ENCODE measurements at regions not wholly inside any gene's neighbourhood (a gene's known extent, or its start where the extent isn't known, plus 50 kb on each side); places are given as distances from the start of the nearest gene placed in this dataset.

DNA sequence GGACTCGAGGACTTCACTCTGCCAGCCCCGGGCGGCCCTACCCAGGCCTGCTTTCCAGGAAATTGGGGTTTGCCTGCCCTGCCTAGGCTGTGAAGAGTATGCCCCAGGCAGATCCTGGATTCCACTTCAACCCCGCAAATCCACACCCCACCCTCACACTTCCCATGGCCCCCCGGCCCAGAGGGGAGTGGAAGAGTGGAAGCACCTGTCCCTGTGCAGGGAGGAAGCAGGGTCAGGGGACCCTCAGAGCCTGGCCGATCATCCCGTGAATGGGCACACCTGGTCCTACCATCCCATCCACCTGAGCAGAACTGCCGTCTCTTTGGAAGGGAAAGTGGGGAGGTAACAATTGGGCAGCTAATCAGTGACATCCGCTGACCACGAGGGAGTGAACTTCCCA is 245.2 kb downstream of the EIPR1 start:
- Histone ChIP-seq H3K27me3 (no peaks in the 10 kb centered on the region), H3K27ac (no peak overlapping the region), H3K4me1 (no peaks in the 10 kb centered on the region), H3K9me3 (no peaks in the 10 kb centered on the region), H3K36me3 (no peaks in the 10 kb centered on the region), H3K4me3 (no peak overlapping the region)
- TF ChIP-seq, protein P1, sequence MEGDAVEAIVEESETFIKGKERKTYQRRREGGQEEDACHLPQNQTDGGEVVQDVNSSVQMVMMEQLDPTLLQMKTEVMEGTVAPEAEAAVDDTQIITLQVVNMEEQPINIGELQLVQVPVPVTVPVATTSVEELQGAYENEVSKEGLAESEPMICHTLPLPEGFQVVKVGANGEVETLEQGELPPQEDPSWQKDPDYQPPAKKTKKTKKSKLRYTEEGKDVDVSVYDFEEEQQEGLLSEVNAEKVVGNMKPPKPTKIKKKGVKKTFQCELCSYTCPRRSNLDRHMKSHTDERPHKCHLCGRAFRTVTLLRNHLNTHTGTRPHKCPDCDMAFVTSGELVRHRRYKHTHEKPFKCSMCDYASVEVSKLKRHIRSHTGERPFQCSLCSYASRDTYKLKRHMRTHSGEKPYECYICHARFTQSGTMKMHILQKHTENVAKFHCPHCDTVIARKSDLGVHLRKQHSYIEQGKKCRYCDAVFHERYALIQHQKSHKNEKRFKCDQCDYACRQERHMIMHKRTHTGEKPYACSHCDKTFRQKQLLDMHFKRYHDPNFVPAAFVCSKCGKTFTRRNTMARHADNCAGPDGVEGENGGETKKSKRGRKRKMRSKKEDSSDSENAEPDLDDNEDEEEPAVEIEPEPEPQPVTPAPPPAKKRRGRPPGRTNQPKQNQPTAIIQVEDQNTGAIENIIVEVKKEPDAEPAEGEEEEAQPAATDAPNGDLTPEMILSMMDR (IDR thresholded peaks at IDR 0.05), result no peak
- ATAC-seq, result no peak
- intact Hi-C loops (cut with DNase I), result no loop called here
- DNase-seq, result peak; percentile 53

DNA sequence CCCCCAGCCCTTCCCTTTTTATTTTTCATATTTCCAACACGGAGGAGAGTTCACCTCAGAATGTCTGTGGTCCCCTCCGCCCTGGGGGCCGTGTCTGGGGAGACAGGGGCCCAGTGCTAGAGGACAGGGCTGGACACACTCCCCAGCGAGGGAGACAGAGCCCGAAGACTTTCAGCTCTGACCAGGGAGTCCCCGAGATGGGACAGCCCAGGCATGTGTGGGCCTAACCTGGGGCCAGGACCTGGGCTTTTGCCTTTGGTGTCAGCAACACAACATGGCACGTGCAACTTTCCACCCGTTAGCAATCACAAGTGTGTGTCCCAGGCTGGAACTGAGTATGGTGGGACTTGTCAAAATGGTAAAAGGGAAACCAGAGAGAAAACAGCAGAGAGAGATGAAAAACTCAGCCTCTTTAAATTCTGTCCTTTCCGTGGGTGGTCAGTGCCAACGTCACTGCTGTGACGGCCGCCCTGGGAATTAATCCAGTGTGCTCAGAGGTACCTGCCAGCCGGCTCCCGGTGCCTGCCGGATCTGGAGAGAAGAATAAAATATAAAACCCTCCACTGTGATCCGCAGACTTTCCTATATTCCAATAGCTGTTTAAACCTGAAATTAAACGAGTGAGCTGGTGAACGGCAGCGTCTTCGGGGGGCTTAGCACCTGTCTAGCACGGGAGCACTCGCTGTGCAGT is 245.8 kb downstream of the EIPR1 start:
- TF ChIP-seq, protein P1 (IDR thresholded peaks at IDR 0.05), result no peak
- no peak overlapping the region for H3K27ac ChIP-seq
- DNase-seq (peak; percentile 38), ATAC-seq (no peak)
- intact Hi-C loops (cut with DNase I), result no loop called here
- no peaks in the 10 kb centered on the region for H3K9me3 ChIP-seq
- no peak overlapping the region for H3K4me3 ChIP-seq
- H3K27me3 ChIP-seq, result no peaks in the 10 kb centered on the region
- H3K4me1 ChIP-seq, result no peaks in the 10 kb centered on the region
- no peaks in the 10 kb centered on the region for H3K36me3 ChIP-seq

DNA sequence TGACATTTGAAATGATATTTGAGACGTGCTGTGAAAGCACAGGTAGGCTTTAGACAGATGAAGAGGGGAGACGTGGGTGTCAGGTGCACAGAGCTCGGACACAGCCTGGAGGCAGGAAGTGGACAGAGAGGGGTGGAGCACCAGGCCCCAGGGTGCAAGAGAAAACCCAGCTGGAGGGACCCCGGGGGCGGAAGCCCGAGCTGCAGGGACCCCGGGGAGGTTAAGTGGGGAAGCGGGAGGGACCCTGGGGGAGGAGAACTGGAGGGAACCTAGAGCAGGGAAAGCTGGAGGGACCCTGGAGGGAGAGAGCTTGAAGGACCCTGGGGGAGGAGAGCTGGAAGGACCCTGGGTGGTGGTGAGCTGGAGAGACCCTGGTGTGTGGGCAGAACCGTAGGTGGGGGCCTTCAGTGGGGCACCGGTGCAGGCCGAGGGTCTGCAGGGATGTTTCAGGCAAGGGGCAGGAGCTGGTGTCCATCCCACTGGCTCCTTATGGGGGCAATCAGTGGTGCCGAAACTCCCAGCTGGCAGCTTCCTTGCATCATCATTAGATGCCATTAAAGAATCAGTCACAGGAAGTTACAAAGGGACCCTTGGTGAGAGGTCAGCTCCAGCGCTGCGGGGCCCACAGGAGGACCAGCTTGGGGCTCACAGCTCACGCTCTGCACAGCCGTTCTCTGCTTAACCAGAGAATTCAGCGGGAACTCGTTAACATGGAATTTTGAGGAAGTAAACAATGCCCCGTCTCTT is 246.6 kb downstream of the EIPR1 start:
- H3K27me3 ChIP-seq, result no peaks in the 10 kb centered on the region
- TF ChIP-seq, protein P1 (IDR thresholded peaks at IDR 0.05), result no peak
- no peak overlapping the region for H3K27ac ChIP-seq
- H3K36me3 ChIP-seq, result no peaks in the 10 kb centered on the region
- no peaks in the 10 kb centered on the region for H3K4me1 ChIP-seq
- peak; percentile 7 for ATAC-seq
- H3K9me3 ChIP-seq, result no peaks in the 10 kb centered on the region
- H3K4me3 ChIP-seq, result no peak overlapping the region
- intact Hi-C loops (cut with DNase I), result no loop called here
- peak; percentile 35 for DNase-seq

DNA sequence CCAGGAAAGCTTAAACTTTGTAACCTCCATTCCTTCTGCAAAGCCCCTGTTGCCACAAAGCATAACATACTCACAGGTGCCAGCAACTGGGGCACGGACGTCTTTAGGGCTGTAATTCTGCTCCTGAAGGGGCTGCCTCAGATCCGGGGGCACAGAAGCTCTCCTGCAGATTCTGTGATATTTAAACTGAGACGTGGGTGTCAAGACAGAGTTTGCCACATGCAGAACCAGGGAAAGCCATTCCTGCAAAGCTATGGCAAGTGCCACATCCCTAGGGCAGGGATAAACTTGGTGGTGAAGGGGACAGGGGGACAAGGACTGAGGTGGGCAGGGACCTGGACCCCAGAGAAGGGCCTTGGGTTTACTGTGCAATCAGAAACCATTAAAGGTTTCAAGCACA is 247.2 kb downstream of the EIPR1 start:
- H3K4me3 ChIP-seq, result no peak overlapping the region
- intact Hi-C loops (cut with DNase I), result no loop called here
- ATAC-seq, result no peak
- no peaks in the 10 kb centered on the region for H3K4me1 ChIP-seq
- no peak overlapping the region for H3K27ac ChIP-seq
- H3K27me3 ChIP-seq, result no peaks in the 10 kb centered on the region
- DNase-seq, result peak; percentile 20
- no peaks in the 10 kb centered on the region for H3K36me3 ChIP-seq
- TF ChIP-seq, protein P1 (IDR thresholded peaks at IDR 0.05), result no peak
- H3K9me3 ChIP-seq, result no peaks in the 10 kb centered on the region

DNA sequence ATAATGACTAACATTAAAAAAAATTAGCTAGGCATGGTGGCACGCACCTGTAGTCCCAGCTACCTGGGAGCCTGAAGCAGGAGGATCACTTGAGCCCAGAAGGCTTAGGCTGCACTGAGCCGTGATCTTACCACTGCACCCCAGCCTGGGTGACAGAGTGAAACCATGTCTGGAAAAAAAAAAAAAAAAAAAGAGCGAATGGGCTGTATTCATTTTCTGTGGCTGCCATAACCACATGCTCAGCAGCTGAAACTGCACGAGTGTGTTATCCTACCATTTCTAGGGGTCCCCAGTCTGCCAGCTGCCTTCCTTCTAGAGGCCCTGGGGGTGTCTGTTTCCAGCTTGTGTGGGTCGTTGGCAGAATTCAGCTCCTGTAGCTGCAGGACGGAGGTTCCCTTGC is 247.8 kb downstream of the EIPR1 start:
- TF ChIP-seq, protein P1 (IDR thresholded peaks at IDR 0.05), result no peak

More for the DNA sequence above, 247.8 kb downstream of the EIPR1 start:
- ATAC-seq (no peak), DNase-seq (no peak)
- Histone ChIP-seq H3K4me3 (no peak overlapping the region), H3K9me3 (no peaks in the 10 kb centered on the region), H3K27ac (no peak overlapping the region), H3K4me1 (no peaks in the 10 kb centered on the region), H3K36me3 (no peaks in the 10 kb centered on the region), H3K27me3 (no peaks in the 10 kb centered on the region)
- intact Hi-C loops (cut with DNase I), result no loop called here

All from upper lobe of right lung (tissue), 1 donor.